H9 (cell line): ENCODE measurements at regions not wholly inside any gene's neighbourhood (a gene's known extent, or its start where the extent isn't known, plus 50 kb on each side); places are given as distances from the start of the nearest gene placed in this dataset.

Experiments
- DNase-seq: peaks from one replicate; pipeline ENCODE4 v3.0.0-alpha.2; 2017
- H2AFZ ChIP-seq: one replicate; pipeline ENCODE4 v1.6.1; 2013; ENCODE audit warnings: mild to moderate bottlenecking, low read length, control low read depth, moderate library complexity
- H2AK5ac ChIP-seq: 2 replicates; pipeline ENCODE4 v1.6.1; 2013; ENCODE audit warnings: low read length, control low read depth, mixed read lengths; ENCODE audit not compliant: insufficient read length
- H2BK120ac ChIP-seq: one replicate; pipeline ENCODE4 v1.6.1; 2013; ENCODE audit warnings: low read depth, mild to moderate bottlenecking, low read length, control low read depth, inconsistent platforms; ENCODE audit not compliant: poor library complexity, severe bottlenecking
- H2BK12ac ChIP-seq: 2 replicates; pipeline ENCODE4 v1.6.1; 2013; ENCODE audit warnings: low read length, control low read depth, mixed read lengths, low read depth; ENCODE audit not compliant: insufficient read length
- H2BK15ac ChIP-seq: 2 replicates; pipeline ENCODE4 v1.6.1; 2013; ENCODE audit warnings: low read depth, low read length, control low read depth
- H2BK20ac ChIP-seq: one replicate; pipeline ENCODE4 v1.6.1; 2013; ENCODE audit warnings: low read depth, mild to moderate bottlenecking, low read length, control low read depth, inconsistent platforms; ENCODE audit not compliant: poor library complexity, severe bottlenecking
- H2BK5ac ChIP-seq: 2 replicates; pipeline ENCODE4 v1.6.1; 2013; ENCODE audit warnings: low read length, control low read depth, mixed read lengths; ENCODE audit not compliant: insufficient read length
- H3K14ac ChIP-seq: 2 replicates; pipeline ENCODE4 v1.6.1; 2013; ENCODE audit warnings: low read length, control low read depth; ENCODE audit not compliant: insufficient read depth
- H3K18ac ChIP-seq: 2 replicates; pipeline ENCODE4 v1.6.1; 2013; ENCODE audit warnings: low read depth, mild to moderate bottlenecking, mixed read lengths, low read length, control low read depth; ENCODE audit not compliant: insufficient read length
- H3K23ac ChIP-seq: 2 replicates; pipeline ENCODE4 v1.6.1; 2013; ENCODE audit warnings: low read length, control low read depth, mixed read lengths, low read depth; ENCODE audit not compliant: insufficient read length
- H3K23me2 ChIP-seq: 2 replicates; pipeline ENCODE4 v1.6.1; 2013; ENCODE audit warnings: low read depth, mild to moderate bottlenecking, mixed read lengths, low read length, control low read depth; ENCODE audit not compliant: insufficient read length, poor library complexity, severe bottlenecking
- H3K27ac ChIP-seq: 2 replicates; pipeline ENCODE4 v1.5.1; 2013; ENCODE audit warnings: low read length, control low read depth, mixed read lengths, low read depth; ENCODE audit not compliant: insufficient read length
- H3K27me3 ChIP-seq: 2 replicates; pipeline ENCODE4 v1.6.1; 2013; ENCODE audit warnings: low read length, control low read depth, inconsistent platforms; ENCODE audit not compliant: insufficient read depth
- H3K4ac ChIP-seq: 2 replicates; pipeline ENCODE4 v1.6.1; 2013; ENCODE audit warnings: low read depth, mild to moderate bottlenecking, control low read depth, inconsistent platforms, low read length, moderate library complexity
- H3K4me1 ChIP-seq: 2 replicates; pipeline ENCODE4 v1.6.1; 2013; ENCODE audit warnings: low read length, control low read depth, inconsistent platforms; ENCODE audit not compliant: insufficient read depth
- H3K4me2 ChIP-seq: 2 replicates; pipeline ENCODE4 v1.6.1; 2013; ENCODE audit warnings: low read length, control low read depth, mixed read lengths; ENCODE audit not compliant: insufficient read length, insufficient read depth
- H3K56ac ChIP-seq: 2 replicates; pipeline ENCODE4 v1.6.1; 2013; ENCODE audit warnings: low read depth, mild to moderate bottlenecking, mixed read lengths, low read length, control low read depth; ENCODE audit not compliant: insufficient read length
- H3K79me1 ChIP-seq: 2 replicates; pipeline ENCODE4 v1.6.1; 2013; ENCODE audit warnings: low read depth, mild to moderate bottlenecking, moderate library complexity, low read length, control low read depth, inconsistent platforms; ENCODE audit not compliant: insufficient read depth, poor library complexity, severe bottlenecking
- H3K79me2 ChIP-seq: 2 replicates; pipeline ENCODE4 v1.6.1; 2013; ENCODE audit warnings: low read length, control low read depth, inconsistent platforms; ENCODE audit not compliant: insufficient read depth
- H3K9ac ChIP-seq: 2 replicates; pipeline ENCODE4 v1.6.1; 2013; ENCODE audit warnings: low read length, control low read depth, mixed read lengths; ENCODE audit not compliant: insufficient read length; ENCODE audit errors: extremely low read depth
- H3K9me3 ChIP-seq: one replicate; pipeline ENCODE4 v1.6.1; 2013; ENCODE audit warnings: low read depth, low read length, inconsistent platforms; ENCODE audit not compliant: control insufficient read depth
- H3T11ph ChIP-seq: one replicate; pipeline ENCODE4 v1.6.1; 2013; ENCODE audit warnings: mild to moderate bottlenecking, low read length, control low read depth, inconsistent platforms
- H4K20me1 ChIP-seq: one replicate; pipeline ENCODE4 v1.6.1; 2013; ENCODE audit not compliant: control insufficient read depth, insufficient read length, insufficient read depth
- H4K5ac ChIP-seq: 2 replicates; pipeline ENCODE4 v1.6.1; 2013; ENCODE audit warnings: low read depth, mild to moderate bottlenecking, mixed read lengths, low read length, control low read depth; ENCODE audit not compliant: insufficient read length
- H4K8ac ChIP-seq: replicated peaks from 2 replicates; pipeline ENCODE4 v1.6.1; 2013; ENCODE audit warnings: low read length, control low read depth, mixed read lengths, low read depth; ENCODE audit not compliant: insufficient read length
- H4K91ac ChIP-seq: 2 replicates; pipeline ENCODE4 v1.6.1; 2013; ENCODE audit warnings: low read depth, mild to moderate bottlenecking, moderate library complexity, mixed read lengths, low read length, control low read depth; ENCODE audit not compliant: insufficient read length
- H3K27ac Mint-ChIP-seq, 3 experiments: 2 replicates in 2 of 3; 3 replicates in 1 of 3; pipeline ENCODE4 v1.8.0; 2020 to 2021; ENCODE audit warnings: mixed read lengths in 3 of 3, mild to moderate bottlenecking in 1 of 3, moderate library complexity in 1 of 3
- H3K27me3 Mint-ChIP-seq: 2 replicates; pipeline ENCODE4 v1.8.0; 2021; ENCODE audit warnings: low read depth, mild to moderate bottlenecking, moderate library complexity, mixed read lengths
- H3K36me3 Mint-ChIP-seq, 3 experiments: 2 replicates in 2 of 3; 3 replicates in 1 of 3; pipeline ENCODE4 v1.8.0; 2020 to 2021; ENCODE audit warnings: low read depth in 3 of 3, mixed read lengths in 3 of 3; ENCODE audit not compliant: insufficient read depth in 1 of 3
- H3K4me1 Mint-ChIP-seq, 2 experiments: 2 replicates each; pipeline ENCODE4 v1.8.0; 2020; ENCODE audit warnings: mixed read lengths in 2 of 2
- H3K4me3 Mint-ChIP-seq, 2 experiments: 2 replicates in 1 of 2; 3 replicates in 1 of 2; pipeline ENCODE4 v1.8.0; 2020 to 2021; ENCODE audit warnings: mild to moderate bottlenecking in 2 of 2, mixed read lengths in 2 of 2, moderate library complexity in 1 of 2
- H3K9me3 Mint-ChIP-seq, 2 experiments: 2 replicates in 1 of 2; 3 replicates in 1 of 2; pipeline ENCODE4 v1.8.0; 2020; ENCODE audit warnings: mild to moderate bottlenecking in 2 of 2, mixed read lengths in 2 of 2, moderate library complexity in 1 of 2
- CTCF ChIP-seq: fragments of 200-600 bp; sonication (generic); conservative IDR thresholded peaks from 3 replicates; pipeline ENCODE4 v1.8.0; 2021; ENCODE audit warnings: antibody characterized with exemption, mild to moderate bottlenecking

- Histone ChIP-seq H4K8ac (no peak overlapping the region), H3K23ac (no peak overlapping the region), H4K5ac (no peak overlapping the region), H4K20me1 (no peaks in the 10 kb centered on the region), H2AK5ac (no peak overlapping the region), H2BK120ac (no peak overlapping the region), H3K4me2 (no peak overlapping the region), H2BK15ac (no peak overlapping the region), H3K9me3 (no peaks in the 10 kb centered on the region), H3K27ac (no peak overlapping the region), H3K14ac (no peak overlapping the region), H3K27me3 (no peaks in the 10 kb centered on the region), H4K91ac (no peak overlapping the region), H3K79me1 (no peaks in the 10 kb centered on the region), H3T11ph (no peak overlapping the region), H3K4me1 (no peaks in the 10 kb centered on the region), H3K18ac (no peak overlapping the region), H3K4ac (no peak overlapping the region), H2AFZ (no peak overlapping the region), H3K56ac (no peak overlapping the region), H2BK5ac (no peak overlapping the region), H3K23me2 (no peaks in the 10 kb centered on the region), H3K9ac (no peak overlapping the region), H3K79me2 (no peaks in the 10 kb centered on the region), H2BK12ac (no peak overlapping the region), H2BK20ac (no peak overlapping the region)
- Mint-ChIP-seq H3K4me3 (no peak overlapping the region), H3K27ac (no peak overlapping the region; a peak in 1 of 7 replicates), H3K36me3 (no peaks in the 10 kb centered on the region), H3K27me3 (peaks cover 7% of the 10 kb centered on the region), H3K4me1 (no peaks in the 10 kb centered on the region), H3K9me3 (no peaks in the 10 kb centered on the region)
- DNase-seq = no peak
- no peak for TF ChIP-seq CTCF
Measured at GRCh38 chr20:1748777-1749176, 91.2 kb upstream of the SIRPG start.
